ENCODE measurements at regions not wholly inside any gene's neighbourhood (a gene's known extent, or its start where the extent isn't known, plus 50 kb on each side); places are given as distances from the start of the nearest gene placed in this dataset.

GRCh38 chr14:83280719-83281118 lies 1747.1 kb upstream of the SEL1L start:
- no peak for TF ChIP-seq BHLHE40 (IDR thresholded peaks at IDR 0.05; ENCODE audit: low read depth, low read length)
- TF ChIP-seq ZFP36 (IDR thresholded peaks at IDR 0.05; ENCODE audit: borderline replicate concordance, partially characterized antibody), result no peak
- TF ChIP-seq PBX3 (IDR thresholded peaks at IDR 0.05), result no peak
- TF ChIP-seq POLR2A (IDR thresholded peaks at IDR 0.05; ENCODE audit: low read length), result no peak
- no peak for TF ChIP-seq RNF2 (IDR thresholded peaks at IDR 0.05; ENCODE audit: borderline replicate concordance, low read depth)
- no peak for TF ChIP-seq MAX (IDR thresholded peaks at IDR 0.05)
- no peak for TF ChIP-seq USF2 (IDR thresholded peaks at IDR 0.05)
- TF ChIP-seq MAZ (IDR thresholded peaks at IDR 0.05; ENCODE audit: borderline replicate concordance, low read depth, low read length), result no peak
- TF ChIP-seq CEBPB (IDR thresholded peaks at IDR 0.05), result no peak
- ChIA-PET CTCF (interaction anchor here (1.0 kb wide), 1 partner anchor 10 kb away, joined by 3 read pairs; no protein-coding TSS in a partner anchor), POLR2A (no interaction called here)
- DNase-seq (ENCODE audit: low read depth in 1 of 2, low spot score in 1 of 2) (no peak), FAIRE-seq (no peak), ATAC-seq (no peak)
- H3K27ac ChIP-seq, result no peak overlapping the region
- H3K9me3 ChIP-seq, result no peaks in the 10 kb centered on the region; the same call in 2 of the 3 replicates
- H3K4me3 ChIP-seq, result no peak overlapping the region
- H3K4me1 ChIP-seq, result no peaks in the 10 kb centered on the region
- 64% methylated on average over 4 of the region's 4 CpGs for WGBS (ENCODE audit: missing lambda C conversion rate)
- H3K4me2 ChIP-seq, result no peak overlapping the region

- Histone ChIP-seq H3K27ac (no peak overlapping the region), H3K9me3 (no peaks in the 10 kb centered on the region; the same call in 2 of the 3 replicates), H3K4me1 (no peaks in the 10 kb centered on the region), H3K4me2 (no peak overlapping the region), H3K4me3 (no peak overlapping the region)
- ChIA-PET POLR2A (no interaction called here), CTCF (no interaction called here)
- ATAC-seq (no peak), DNase-seq (ENCODE audit: low read depth in 1 of 2, low spot score in 1 of 2) (no peak), FAIRE-seq (no peak)
- TF ChIP-seq ZSCAN20 (CRISPR knock-in tag; IDR thresholded peaks at IDR 0.05), result no peak
- no peak for TF ChIP-seq HMGXB4 (CRISPR knock-in tag; IDR thresholded peaks at IDR 0.05; ENCODE audit: borderline replicate concordance)
- TF ChIP-seq ZFP36 (IDR thresholded peaks at IDR 0.05; ENCODE audit: borderline replicate concordance, partially characterized antibody), result no peak
- no peak for TF ChIP-seq EP300 (IDR thresholded peaks at IDR 0.05)
- TF ChIP-seq CBX8 (IDR thresholded peaks at IDR 0.05), result no peak
- TF ChIP-seq KDM5A (IDR thresholded peaks at IDR 0.05), result no peak
- TF ChIP-seq KDM1A (IDR thresholded peaks at IDR 0.05; ENCODE audit: low read depth), result no peak
- no peak for TF ChIP-seq RAD21 (conservative IDR thresholded peaks at IDR 0.05 in 1 of 2, IDR thresholded peaks at IDR 0.05 in 1 of 2)
- no peak for TF ChIP-seq RCOR1 (IDR thresholded peaks at IDR 0.05; ENCODE audit: low read depth, low read length)
- TF ChIP-seq HOXB5 (CRISPR knock-in tag; IDR thresholded peaks at IDR 0.05), result no peak
- no peak for TF ChIP-seq REST (IDR thresholded peaks at IDR 0.05)
- no peak for TF ChIP-seq NPAS2 (CRISPR knock-in tag; IDR thresholded peaks at IDR 0.05; ENCODE audit: borderline replicate concordance)
- no peak for TF ChIP-seq ZC3H11A (IDR thresholded peaks at IDR 0.05)
- no peak for TF ChIP-seq PHF8 (IDR thresholded peaks at IDR 0.05; ENCODE audit: borderline replicate concordance, low read depth)
- TF ChIP-seq EHMT2 (IDR thresholded peaks at IDR 0.05; ENCODE audit: low read depth), result no peak
- TF ChIP-seq ATOH8 (CRISPR knock-in tag; IDR thresholded peaks at IDR 0.05; ENCODE audit: low read depth), result no peak
- no peak for TF ChIP-seq CTCF (IDR thresholded peaks at IDR 0.05)
- TF ChIP-seq PBX3 (IDR thresholded peaks at IDR 0.05), result no peak
Observed at GRCh38 chr14:83282706-83283105, 1749.1 kb upstream of the SEL1L start.
